ENCODE measurements at regions not wholly inside any gene's neighbourhood (a gene's known extent, or its start where the extent isn't known, plus 50 kb on each side); places are given as distances from the start of the nearest gene placed in this dataset.
A peak's percentile ranks its signal among the peaks of the same experiment; 100 is the strongest.
"Not testable (repeated sequence)": the region's sequence is repeated elsewhere in the genome, so short reads cannot be mapped to it uniquely, and the experiment has no call there.

GRCh38 chr3:39558775-39559306 lies 91.4 kb downstream of the MOBP start:
- no peak for DNase-seq

GRCh38 chr3:39559543-39559942 lies 92.1 kb downstream of the MOBP start:
- no peak for DNase-seq

DNA sequence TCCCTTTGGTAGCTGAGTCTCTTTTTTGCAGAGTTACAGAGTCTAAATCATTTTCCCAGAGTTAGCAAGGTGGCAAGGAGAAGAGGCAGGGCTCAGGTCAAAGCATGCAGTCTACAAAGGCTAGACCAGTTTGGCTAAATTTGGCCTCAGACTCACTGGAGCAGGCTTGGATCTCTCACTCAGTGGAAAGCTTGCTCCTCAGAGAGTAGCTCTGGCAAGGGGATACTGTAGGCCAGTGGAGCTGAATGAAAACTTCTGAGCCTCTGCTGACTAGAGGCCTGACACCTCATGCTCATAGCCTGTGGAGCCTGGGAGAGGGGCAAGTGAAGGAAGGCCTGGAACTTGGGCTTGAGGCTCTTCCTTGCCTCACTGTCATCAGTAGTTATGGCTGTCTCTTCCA lies 101.0 kb downstream of the MOBP start:
- no peak for DNase-seq

GRCh38 chr3:39569095-39569494 lies 101.6 kb downstream of the MOBP start:
- no peak for DNase-seq

DNA sequence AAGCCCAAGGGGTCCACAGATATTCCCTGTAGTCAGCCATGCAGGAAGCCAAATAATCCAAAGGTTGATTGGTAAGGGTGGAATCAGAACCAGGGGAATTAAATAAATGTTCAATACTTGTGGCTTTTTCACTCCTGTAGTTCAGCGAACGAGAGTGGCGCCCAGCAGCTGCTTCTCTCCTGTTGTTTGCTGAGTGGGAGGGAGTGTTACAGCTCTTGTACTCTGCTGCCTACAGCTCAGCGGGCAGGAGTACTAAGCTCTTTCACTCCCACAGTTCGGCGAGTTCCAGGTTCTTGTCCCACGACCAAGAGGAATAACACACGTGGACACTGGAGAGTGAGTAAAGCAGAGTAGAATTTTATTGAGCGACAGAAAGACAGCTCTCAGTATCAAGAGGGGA lies 105.9 kb downstream of the MOBP start:
- DNase-seq, result no peak

- no peak for DNase-seq
These were observed 110.1 kb downstream of the MOBP start for GRCh38 chr3:39577541-39577940.

- DNase-seq, result not testable (repeated sequence)
These were observed 118.7 kb downstream of the MOBP start for GRCh38 chr3:39586215-39586614.

DNA sequence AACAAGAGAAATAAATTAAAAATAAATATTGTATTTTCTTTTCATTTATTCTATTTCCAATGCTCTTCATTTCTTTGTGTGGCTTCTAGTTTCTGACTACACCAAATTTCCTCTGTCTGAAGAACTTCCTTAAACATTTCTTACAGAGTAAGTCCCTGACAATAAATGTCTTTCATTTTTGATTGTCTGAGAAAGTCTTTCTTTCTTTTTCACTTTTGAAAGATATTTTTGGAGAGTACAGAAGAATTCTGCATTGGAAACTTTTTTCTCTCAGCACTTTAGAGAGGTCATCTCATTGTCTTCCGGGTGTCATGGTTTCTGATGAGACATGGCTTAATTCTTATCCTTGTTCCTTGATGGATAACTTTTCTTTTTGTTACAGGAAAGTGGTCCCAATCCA lies 119.6 kb downstream of the MOBP start:
- no peak for DNase-seq

GRCh38 chr3:39590806-39591205 lies 123.3 kb downstream of the MOBP start:
- no peak for DNase-seq

- DNase-seq, result no peak
These were observed 125.0 kb downstream of the MOBP start for GRCh38 chr3:39592311-39593050.

- no peak for DNase-seq
These were observed 125.9 kb downstream of the MOBP start for GRCh38 chr3:39593341-39593740.

- DNase-seq, result no peak
These were observed 133.8 kb downstream of the MOBP start for GRCh38 chr3:39601241-39601640.

- DNase-seq, result no peak
These were observed 138.4 kb downstream of the MOBP start for GRCh38 chr3:39605837-39606236.

DNA sequence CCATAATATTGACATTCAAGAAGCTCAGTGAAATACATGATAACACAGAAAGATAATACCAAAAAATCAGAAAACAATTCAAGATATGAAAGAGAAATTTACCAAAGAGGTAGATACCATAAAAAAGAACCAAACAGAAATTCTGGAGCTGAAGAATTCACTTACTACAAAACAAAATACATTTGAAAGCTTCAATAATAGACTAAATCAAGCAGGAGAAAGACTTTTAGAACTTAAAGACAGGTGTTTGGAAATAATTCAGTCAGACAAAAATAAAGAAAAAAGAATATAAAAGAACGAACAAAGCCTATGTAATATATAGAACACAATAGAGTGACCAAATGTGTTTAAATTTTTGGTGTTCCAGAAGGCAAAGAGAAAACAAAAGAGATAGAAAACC lies 158.7 kb downstream of the MOBP start:
- no peak for DNase-seq

DNA sequence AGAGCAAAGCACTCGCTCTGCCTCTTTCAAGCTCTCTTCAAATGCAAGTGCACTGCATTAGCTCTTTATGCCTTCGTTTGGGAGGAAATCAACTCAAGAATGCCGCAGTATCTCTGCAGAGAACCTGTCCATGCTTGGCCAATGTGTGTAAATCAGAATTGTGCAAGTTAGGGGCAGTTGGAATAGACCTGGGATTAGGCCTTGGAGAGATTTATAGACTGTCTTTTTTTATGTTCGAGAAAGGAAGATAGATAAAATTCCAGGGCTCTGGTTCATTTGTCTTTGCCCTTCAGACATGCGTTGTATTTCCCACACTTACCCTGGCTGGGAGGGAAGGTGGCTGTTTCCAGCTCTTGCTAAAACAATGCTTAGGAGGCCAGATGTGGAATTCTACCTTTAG lies 163.7 kb downstream of the MOBP start:
- DNase-seq, result peak; percentile 23

DNA sequence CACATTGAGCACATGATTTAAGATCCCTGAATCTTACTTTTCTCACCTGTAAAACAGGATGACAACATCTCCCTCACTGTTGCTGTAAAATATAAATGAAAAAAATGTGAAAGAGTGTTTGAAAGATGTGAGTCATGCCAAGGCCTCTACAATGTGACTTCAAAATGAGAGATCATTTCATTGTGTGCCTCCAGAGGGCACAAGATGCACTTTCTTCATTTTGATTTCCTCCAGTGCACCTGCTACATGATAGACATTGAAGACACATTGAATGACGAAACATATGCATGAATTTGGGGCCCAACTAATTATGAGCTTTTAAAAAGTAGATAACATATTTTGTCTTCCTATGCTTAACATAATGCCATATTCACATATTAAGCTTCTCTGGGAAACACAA lies 170.3 kb downstream of the MOBP start:
- peak; percentile 37 for DNase-seq

DNA sequence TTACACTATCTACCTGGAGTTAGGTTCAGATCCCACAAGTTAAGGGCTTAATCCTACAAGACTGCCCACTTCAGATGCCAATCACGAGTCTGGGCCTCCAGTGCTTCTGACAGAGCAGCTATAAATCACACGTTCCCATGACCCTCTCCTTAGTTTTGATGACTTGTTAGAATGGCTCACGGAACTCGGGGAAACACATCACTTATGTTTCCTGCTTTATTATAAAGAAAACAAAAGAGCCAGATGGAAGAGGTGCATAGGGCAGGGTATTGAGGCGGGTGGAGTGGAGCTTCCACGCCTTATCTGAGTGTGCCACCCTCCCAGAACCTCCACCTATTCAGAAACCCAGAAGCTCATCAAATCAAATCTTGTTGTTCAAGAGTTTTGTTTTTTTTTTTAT lies 170.8 kb downstream of the MOBP start:
- no peak for DNase-seq

GRCh38 chr3:39639344-39640236 lies 169.8 kb upstream of the MYRIP start:
- DNase-seq, result peak; percentile 92

DNA sequence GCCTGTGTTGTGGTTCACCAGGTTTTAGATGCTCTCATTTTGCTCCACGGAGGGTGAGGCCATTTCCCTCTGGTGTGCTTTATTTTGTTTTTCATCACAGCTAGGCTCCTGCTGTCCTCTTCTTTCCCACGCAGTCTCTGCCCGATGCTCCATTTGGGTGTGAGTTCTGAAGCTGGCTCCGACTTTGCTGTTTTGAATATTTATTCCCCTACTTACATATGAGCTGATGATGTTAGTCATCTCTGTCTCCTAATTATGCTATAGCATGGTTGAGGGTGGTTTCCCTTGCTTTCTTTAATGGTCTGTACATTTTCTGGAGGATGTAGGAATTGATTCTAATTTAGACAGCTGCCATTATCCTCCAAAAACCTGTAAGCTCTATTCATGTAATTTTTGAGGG lies 168.1 kb upstream of the MYRIP start:
- no peak for DNase-seq

DNA sequence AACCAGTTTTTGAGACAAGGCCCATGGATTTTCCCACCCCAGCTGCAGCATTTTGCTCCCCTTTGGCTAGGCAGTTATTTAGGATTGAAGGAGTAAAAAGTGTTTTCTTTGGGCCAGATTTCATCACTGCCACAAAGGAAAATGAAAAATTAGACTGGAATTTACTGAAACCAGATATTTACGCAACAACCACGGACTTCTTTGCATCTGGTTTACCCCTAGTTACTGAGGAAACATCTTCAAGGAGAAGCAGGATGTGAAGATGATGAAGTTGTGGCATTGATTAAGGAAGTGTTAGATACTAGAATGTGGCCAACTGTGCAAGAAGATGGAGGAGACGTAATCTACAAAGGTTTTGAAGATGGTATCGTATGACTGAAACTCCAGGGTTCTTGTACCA lies 165.2 kb upstream of the MYRIP start:
- peak; percentile 87 for DNase-seq

- not testable (repeated sequence) for DNase-seq
These were observed 158.2 kb upstream of the MYRIP start for GRCh38 chr3:39651256-39651655.

DNA sequence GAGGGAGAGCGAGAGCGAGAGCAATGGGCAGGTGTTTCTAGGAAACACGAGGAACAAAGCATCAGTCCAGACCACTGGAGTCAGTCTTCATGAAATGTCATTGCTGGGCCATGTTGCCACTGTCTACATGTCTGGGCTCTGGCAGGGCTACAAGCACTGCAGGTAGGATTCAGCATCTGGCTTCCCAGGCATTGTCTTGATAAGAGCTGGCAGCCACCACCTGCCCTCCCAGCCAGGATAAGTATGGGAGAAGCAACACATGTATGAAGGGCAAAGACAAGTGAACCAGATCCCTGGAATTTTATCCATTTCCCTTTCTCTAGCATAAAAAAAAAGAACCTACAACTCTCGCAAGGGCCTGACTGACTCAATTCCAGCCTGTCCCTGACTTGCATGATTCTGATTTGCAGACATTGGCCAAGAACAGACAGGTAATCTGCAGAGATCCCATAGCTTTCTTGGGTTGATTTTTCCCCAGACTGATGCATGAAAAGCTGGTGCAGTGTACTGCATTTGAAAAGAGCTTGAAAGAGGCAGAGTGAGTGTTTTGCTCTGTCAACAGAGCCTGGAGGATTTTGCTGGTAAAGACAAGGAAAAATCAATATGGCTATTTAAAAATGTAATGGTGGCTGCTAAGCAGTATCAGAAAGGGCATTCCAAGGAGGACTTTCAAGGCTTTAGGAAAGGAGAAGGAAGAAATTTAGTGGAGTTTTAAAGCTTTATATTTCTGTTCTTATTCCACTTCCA lies 157.2 kb upstream of the MYRIP start:
- DNase-seq, result no peak

DNA sequence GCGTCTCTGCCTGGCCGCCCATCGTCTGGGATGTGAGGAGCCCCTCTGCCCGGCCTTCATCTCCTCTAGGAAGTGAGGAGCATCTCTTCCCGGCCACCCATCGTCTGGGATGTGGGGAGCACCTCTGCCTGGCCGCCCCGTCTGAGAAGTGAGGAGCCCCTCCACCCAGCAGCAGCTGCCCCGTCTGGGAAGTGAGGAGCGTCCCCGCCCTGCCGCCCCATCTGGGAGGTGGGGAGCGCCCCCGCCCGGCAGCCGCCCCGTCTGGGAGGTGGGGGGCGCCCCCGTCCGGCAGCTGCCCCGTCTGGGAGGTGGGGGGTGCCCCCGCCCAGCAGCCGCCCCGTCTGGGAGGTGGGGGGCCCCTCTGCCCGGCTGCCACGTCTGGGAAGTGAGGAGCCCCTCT lies 153.7 kb upstream of the MYRIP start:
- DNase-seq, result not testable (repeated sequence)
